ENCODE measurements at regions not wholly inside any gene's neighbourhood (a gene's known extent, or its start where the extent isn't known, plus 50 kb on each side); places are given as distances from the start of the nearest gene placed in this dataset.

- TF ChIP-seq, protein P1, sequence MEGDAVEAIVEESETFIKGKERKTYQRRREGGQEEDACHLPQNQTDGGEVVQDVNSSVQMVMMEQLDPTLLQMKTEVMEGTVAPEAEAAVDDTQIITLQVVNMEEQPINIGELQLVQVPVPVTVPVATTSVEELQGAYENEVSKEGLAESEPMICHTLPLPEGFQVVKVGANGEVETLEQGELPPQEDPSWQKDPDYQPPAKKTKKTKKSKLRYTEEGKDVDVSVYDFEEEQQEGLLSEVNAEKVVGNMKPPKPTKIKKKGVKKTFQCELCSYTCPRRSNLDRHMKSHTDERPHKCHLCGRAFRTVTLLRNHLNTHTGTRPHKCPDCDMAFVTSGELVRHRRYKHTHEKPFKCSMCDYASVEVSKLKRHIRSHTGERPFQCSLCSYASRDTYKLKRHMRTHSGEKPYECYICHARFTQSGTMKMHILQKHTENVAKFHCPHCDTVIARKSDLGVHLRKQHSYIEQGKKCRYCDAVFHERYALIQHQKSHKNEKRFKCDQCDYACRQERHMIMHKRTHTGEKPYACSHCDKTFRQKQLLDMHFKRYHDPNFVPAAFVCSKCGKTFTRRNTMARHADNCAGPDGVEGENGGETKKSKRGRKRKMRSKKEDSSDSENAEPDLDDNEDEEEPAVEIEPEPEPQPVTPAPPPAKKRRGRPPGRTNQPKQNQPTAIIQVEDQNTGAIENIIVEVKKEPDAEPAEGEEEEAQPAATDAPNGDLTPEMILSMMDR (IDR thresholded peaks at IDR 0.05) = no peak
- no peak for TF ChIP-seq POLR2A (IDR thresholded peaks at IDR 0.05)
Observed at GRCh38 chr4:164138521-164138920, 615.4 kb upstream of the SMIM31 start.

Data from heart left ventricle (tissue), 13 donors.